ENCODE measurements at regions not wholly inside any gene's neighbourhood (a gene's known extent, or its start where the extent isn't known, plus 50 kb on each side); places are given as distances from the start of the nearest gene placed in this dataset.

DNA sequence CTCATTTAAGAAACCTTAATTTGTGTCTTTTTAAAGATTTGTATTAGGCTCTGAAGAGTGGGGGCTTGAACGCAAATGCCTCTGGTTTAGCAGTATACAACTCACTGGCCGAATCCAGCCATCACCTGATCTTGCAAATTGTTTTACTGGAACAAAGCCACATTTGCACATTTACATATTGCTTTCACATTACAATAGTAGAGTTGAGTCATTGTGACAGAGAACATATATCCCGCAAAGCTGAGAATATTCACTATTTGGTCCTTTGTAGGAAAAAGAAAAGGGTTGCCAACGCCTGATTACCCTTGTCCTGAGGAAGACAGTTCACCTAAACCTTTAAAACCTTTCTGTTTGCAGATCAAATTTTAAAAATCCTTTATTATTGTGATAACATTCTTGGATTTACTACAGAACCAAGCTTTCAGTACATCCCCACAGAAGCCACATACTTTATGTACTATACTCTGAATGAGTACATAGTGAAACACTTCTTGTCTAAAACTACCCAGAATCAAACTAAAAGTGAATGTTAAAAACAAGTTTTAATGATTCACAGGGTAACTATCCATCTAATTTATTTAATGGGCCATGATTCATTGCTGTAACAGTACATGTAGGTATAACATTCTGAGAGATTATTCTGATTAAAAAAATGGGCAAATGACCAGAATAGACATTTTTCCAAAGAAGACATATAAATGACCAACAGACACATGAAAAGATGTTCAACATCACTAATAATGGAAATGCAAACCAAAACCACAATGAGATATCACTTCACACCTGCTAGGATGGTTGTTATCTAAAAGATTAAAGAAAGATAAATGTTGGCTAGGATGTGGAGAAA, 161.0 kb downstream of the SLC25A46 start:
- TF ChIP-seq CTCF (IDR thresholded peaks at IDR 0.05) (no peak), POLR2A (IDR thresholded peaks at IDR 0.05) (no peak), EP300 (IDR thresholded peaks at IDR 0.05) (no peak)

Data from tibial nerve (tissue), 4 donors.